ENCODE measurements at regions not wholly inside any gene's neighbourhood (a gene's known extent, or its start where the extent isn't known, plus 50 kb on each side); places are given as distances from the start of the nearest gene placed in this dataset.

DNA sequence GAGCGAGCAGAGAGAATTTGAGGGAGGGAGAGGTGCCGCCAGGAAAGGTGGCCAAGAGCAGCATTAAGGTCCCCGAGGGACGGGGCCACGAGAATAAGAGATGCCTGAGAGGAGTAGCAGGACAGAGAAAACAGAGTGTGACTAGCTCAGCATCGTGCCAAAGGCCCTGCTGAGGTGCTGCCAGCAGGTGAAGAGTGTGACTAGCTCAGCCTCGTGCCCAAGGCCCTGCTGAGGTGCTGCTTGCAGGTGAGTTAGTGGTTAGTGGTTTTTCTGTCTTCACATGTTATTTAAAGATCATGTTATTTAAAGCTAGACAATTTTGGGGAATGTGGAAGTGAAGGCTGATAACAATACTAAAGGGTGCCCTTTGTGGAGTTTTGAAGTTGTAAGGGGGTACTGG, 464.5 kb upstream of the FAT1 start:
- no peak overlapping the region for H3K4me3 ChIP-seq (ENCODE audit: low read depth, low read length)
- no peak for TF ChIP-seq CTCF (conservative IDR thresholded peaks at IDR 0.05; ENCODE audit: low read depth, low read length)
- no peak for DNase-seq (ENCODE audit: low read depth)

GRCh38 chr4:187188741-187189140, 465.1 kb upstream of the FAT1 start:
- H3K4me3 ChIP-seq (ENCODE audit: low read depth, low read length) = no peak overlapping the region
- no peak for TF ChIP-seq CTCF (conservative IDR thresholded peaks at IDR 0.05; ENCODE audit: low read depth, low read length)
- DNase-seq (ENCODE audit: low read depth) = no peak

- TF ChIP-seq CTCF (conservative IDR thresholded peaks at IDR 0.05; ENCODE audit: low read depth, low read length) = no peak
- H3K4me3 ChIP-seq (ENCODE audit: low read depth, low read length) = no peak overlapping the region
- no peak for DNase-seq (ENCODE audit: low read depth)
Observed at GRCh38 chr4:187190390-187190789, 466.7 kb upstream of the FAT1 start.

- DNase-seq (ENCODE audit: low read depth) = no peak
- no peak overlapping the region for H3K4me3 ChIP-seq (ENCODE audit: low read depth, low read length)
- no peak for TF ChIP-seq CTCF (conservative IDR thresholded peaks at IDR 0.05; ENCODE audit: low read depth, low read length)
Observed at GRCh38 chr4:187191676-187192075, 468.0 kb upstream of the FAT1 start.

DNA sequence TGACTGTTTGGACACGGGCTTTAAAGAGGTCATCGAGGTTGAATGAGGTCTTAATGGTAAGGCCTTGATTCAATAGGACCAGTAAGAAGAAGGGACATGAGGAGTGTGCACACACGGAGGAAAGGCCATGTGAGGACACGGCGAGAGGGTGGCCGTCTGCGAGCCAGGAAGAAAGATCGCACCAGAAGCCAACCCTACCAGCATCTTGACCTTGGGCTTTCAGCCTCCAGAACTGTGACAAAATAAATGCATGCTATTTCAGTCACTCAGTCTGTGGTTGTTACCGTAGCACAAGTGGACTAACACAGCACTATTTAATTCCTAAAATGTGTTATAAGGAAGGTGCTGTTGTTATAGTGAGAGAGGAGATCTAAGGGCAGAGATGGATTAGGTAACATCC, 468.6 kb upstream of the FAT1 start:
- H3K4me3 ChIP-seq (ENCODE audit: low read depth, low read length) = no peak overlapping the region
- no peak for DNase-seq (ENCODE audit: low read depth)
- no peak for TF ChIP-seq CTCF (conservative IDR thresholded peaks at IDR 0.05; ENCODE audit: low read depth, low read length)

- peak; percentile 38 for DNase-seq (ENCODE audit: low read depth)
- no peak overlapping the region for H3K4me3 ChIP-seq (ENCODE audit: low read depth, low read length)
- no peak for TF ChIP-seq CTCF (conservative IDR thresholded peaks at IDR 0.05; ENCODE audit: low read depth, low read length)
Observed at GRCh38 chr4:187193141-187193540, 469.5 kb upstream of the FAT1 start.

- no peak overlapping the region for H3K4me3 ChIP-seq (ENCODE audit: low read depth, low read length)
- DNase-seq (ENCODE audit: low read depth) = no peak
- no peak for TF ChIP-seq CTCF (conservative IDR thresholded peaks at IDR 0.05; ENCODE audit: low read depth, low read length)
Observed at GRCh38 chr4:187204389-187204918, 480.8 kb upstream of the FAT1 start.
